ENCODE measurements at regions not wholly inside any gene's neighbourhood (a gene's known extent, or its start where the extent isn't known, plus 50 kb on each side); places are given as distances from the start of the nearest gene placed in this dataset.

DNA sequence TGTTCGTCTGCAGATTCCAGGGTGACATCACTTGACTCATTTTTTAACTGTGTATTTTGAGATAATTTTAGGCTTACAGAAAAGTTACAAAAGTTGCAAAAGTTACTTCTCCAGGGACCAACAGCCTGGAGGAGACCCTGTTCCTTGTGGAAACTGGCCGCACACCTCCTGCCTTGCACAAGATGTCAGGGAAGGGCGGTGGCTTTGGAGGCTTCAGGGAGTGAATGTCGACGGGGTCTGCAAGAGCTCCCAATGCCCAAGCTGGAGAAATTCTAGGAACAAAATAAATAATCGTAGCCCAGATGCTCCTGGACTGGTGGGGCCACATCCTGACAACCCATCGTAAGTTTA, 62.2 kb upstream of the FAM20C start:
- Histone ChIP-seq H3K9me2 (ENCODE audit: insufficient read depth) (no peaks in the 10 kb centered on the region), H3K4me3 (replicated peaks in 1 of 2; ENCODE audit: low read depth in 1 of 2, low read length in 2 of 2) (no peak overlapping the region), H3K27me3 (ENCODE audit: insufficient read depth, low read length) (peaks cover 13% of the 10 kb centered on the region; the same call in 1 of the 2 replicates), H3K79me2 (ENCODE audit: insufficient read depth, low read length) (no peaks in the 10 kb centered on the region), H3K36me3 (ENCODE audit: control insufficient read depth in 1 of 2, insufficient read depth in 2 of 2, low read length in 2 of 2) (no peaks in the 10 kb centered on the region), H4K20me1 (ENCODE audit: insufficient read depth) (no peaks in the 10 kb centered on the region), H3K4me2 (ENCODE audit: low read length) (no peak overlapping the region), H2AFZ (ENCODE audit: low read depth, low read length, poor library complexity, severe bottlenecking) (no peak overlapping the region), H3K9ac (ENCODE audit: low read length) (no peak overlapping the region), H3K9me3 (ENCODE audit: control insufficient read depth in 1 of 2, insufficient read depth in 1 of 2, low read depth in 1 of 2, low read length in 2 of 2) (no peaks in the 10 kb centered on the region), H3K27ac (ENCODE audit: low read depth, low read length) (no peak overlapping the region), H3K4me1 (ENCODE audit: control insufficient read depth in 1 of 2, insufficient read depth in 2 of 2, low read length in 2 of 2) (no peaks in the 10 kb centered on the region)
- ATAC-seq, result no peak
- CTCF ChIA-PET, result no interaction called here
- no peak for DNase-seq (ENCODE audit: low read depth, low spot score)
- intact Hi-C loops (cut with micrococcal nuclease), result no loop called here
- RAD21 ChIA-PET (ENCODE audit: low non-redundant PET in 1 of 2, low total read pairs in 2 of 2, uncharacterized antibody in 2 of 2, unreplicated experiment in 2 of 2), result no interaction called here
- POLR2A ChIA-PET, result no interaction called here
- no TSS peak for BruUV-seq (replicated peaks)
- TF ChIP-seq RAD21 (IDR thresholded peaks at IDR 0.05; ENCODE audit: low read depth) (no peak), EZH2phosphoT487 (IDR thresholded peaks at IDR 0.05; ENCODE audit: borderline replicate concordance) (no peak), YY1 (IDR thresholded peaks at IDR 0.05; ENCODE audit: extremely low read depth, insufficient replicate concordance, low read depth, low read length) (no peak)
- TF ChIP-seq, protein P1, sequence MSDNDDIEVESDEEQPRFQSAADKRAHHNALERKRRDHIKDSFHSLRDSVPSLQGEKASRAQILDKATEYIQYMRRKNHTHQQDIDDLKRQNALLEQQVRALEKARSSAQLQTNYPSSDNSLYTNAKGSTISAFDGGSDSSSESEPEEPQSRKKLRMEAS (IDR thresholded peaks at IDR 0.05), result no peak

DNA sequence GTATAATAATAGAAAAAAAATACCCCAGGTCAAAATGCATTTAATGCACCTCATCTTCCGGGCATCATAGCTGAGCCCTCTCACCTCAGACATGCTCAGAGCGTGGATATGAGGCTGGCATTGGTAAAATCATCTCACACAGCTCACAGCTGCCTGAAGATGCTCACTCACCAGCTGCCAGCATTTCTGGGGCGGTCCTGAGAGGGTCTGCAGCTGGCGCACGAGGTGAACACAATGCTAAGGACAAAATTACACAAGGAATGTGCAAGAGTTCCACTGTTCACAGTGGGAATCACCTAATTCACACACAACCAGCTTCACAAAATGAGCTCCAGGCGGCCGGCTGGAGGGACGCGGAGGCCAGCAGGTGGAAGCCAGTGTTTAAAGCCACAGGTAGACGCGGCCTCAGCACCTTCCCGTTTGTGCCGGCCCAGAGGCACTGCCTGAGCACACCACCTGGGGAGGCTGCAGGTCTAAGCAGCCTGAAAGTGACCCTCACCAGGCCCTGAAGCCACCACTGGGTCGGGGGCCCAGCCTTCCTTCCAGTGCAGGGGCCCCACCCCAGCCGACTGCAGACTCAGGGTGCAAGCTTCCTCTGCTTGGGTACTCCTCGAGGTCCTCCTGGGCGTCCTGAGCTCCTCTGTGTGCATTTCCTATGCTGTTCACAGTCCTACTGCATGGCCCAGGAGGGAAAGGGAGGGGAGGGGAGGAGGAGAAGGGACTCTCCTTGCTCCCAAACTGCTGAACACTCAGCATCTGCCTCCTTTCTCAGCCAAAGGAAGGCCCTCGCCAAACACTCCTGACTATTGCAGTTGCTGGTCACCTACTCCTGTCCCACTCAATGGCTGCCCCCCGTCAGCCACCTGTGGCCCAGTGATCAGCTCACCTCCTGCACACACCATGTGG, 61.2 kb upstream of the FAM20C start:
- Histone ChIP-seq H3K27ac (ENCODE audit: low read depth, low read length) (no peak overlapping the region; the same call in 1 of the 2 replicates), H2AFZ (ENCODE audit: low read depth, low read length, poor library complexity, severe bottlenecking) (no peak overlapping the region), H3K4me1 (ENCODE audit: control insufficient read depth in 1 of 2, insufficient read depth in 2 of 2, low read length in 2 of 2) (no peaks in the 10 kb centered on the region), H4K20me1 (ENCODE audit: insufficient read depth) (no peaks in the 10 kb centered on the region), H3K4me3 (replicated peaks in 1 of 2; ENCODE audit: low read depth in 1 of 2, low read length in 2 of 2) (no peak overlapping the region), H3K36me3 (ENCODE audit: control insufficient read depth in 1 of 2, insufficient read depth in 2 of 2, low read length in 2 of 2) (no peaks in the 10 kb centered on the region), H3K9me3 (ENCODE audit: control insufficient read depth in 1 of 2, insufficient read depth in 1 of 2, low read depth in 1 of 2, low read length in 2 of 2) (no peaks in the 10 kb centered on the region), H3K27me3 (ENCODE audit: insufficient read depth, low read length) (peaks cover 19% of the 10 kb centered on the region; the same call in 1 of the 2 replicates), H3K9me2 (ENCODE audit: insufficient read depth) (no peaks in the 10 kb centered on the region), H3K79me2 (ENCODE audit: insufficient read depth, low read length) (no peaks in the 10 kb centered on the region), H3K4me2 (ENCODE audit: low read length) (no peak overlapping the region), H3K9ac (ENCODE audit: low read length) (no peak overlapping the region)
- ChIA-PET RAD21 (ENCODE audit: low non-redundant PET in 1 of 2, low total read pairs in 2 of 2, uncharacterized antibody in 2 of 2, unreplicated experiment in 2 of 2) (no interaction called here), POLR2A (no interaction called here), CTCF (no interaction called here)
- no peak for ATAC-seq
- TF ChIP-seq, protein P2, sequence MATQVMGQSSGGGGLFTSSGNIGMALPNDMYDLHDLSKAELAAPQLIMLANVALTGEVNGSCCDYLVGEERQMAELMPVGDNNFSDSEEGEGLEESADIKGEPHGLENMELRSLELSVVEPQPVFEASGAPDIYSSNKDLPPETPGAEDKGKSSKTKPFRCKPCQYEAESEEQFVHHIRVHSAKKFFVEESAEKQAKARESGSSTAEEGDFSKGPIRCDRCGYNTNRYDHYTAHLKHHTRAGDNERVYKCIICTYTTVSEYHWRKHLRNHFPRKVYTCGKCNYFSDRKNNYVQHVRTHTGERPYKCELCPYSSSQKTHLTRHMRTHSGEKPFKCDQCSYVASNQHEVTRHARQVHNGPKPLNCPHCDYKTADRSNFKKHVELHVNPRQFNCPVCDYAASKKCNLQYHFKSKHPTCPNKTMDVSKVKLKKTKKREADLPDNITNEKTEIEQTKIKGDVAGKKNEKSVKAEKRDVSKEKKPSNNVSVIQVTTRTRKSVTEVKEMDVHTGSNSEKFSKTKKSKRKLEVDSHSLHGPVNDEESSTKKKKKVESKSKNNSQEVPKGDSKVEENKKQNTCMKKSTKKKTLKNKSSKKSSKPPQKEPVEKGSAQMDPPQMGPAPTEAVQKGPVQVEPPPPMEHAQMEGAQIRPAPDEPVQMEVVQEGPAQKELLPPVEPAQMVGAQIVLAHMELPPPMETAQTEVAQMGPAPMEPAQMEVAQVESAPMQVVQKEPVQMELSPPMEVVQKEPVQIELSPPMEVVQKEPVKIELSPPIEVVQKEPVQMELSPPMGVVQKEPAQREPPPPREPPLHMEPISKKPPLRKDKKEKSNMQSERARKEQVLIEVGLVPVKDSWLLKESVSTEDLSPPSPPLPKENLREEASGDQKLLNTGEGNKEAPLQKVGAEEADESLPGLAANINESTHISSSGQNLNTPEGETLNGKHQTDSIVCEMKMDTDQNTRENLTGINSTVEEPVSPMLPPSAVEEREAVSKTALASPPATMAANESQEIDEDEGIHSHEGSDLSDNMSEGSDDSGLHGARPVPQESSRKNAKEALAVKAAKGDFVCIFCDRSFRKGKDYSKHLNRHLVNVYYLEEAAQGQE (IDR thresholded peaks at IDR 0.05; ENCODE audit: low read depth), result no peak
- TF ChIP-seq POLR2A (IDR thresholded peaks at IDR 0.05; ENCODE audit: borderline replicate concordance, extremely low read depth, insufficient read depth, insufficient read length) (no peak), EZH2 (IDR thresholded peaks at IDR 0.05) (no peak), FOSL1 (IDR thresholded peaks at IDR 0.05; ENCODE audit: low read depth) (no peak)
- intact Hi-C loops (cut with micrococcal nuclease), result no loop called here
- BruUV-seq (replicated peaks), result no TSS peak
- no peak for DNase-seq (ENCODE audit: low read depth, low spot score)
